ENCODE measurements at regions not wholly inside any gene's neighbourhood (a gene's known extent, or its start where the extent isn't known, plus 50 kb on each side); places are given as distances from the start of the nearest gene placed in this dataset.

DNA sequence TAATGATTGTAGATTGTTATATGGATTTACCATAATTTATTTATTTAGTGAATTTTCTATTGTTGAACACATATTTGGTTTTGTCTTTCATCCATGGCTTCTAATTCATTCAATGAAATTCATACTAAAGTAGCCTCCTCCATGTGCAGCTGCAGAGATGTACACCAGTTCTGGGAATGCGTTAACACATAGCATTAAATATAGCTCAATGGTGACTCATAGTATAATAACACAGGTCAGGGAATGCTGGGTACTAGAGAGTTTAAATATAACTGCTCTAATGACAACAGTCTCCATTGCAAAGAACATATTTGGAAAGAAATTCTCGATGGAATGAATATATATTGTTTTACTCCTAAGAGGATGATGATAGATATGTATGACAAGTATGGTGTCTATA is 1190.2 kb upstream of the NRXN1 start:
- TF ChIP-seq POLR2A (IDR thresholded peaks at IDR 0.05): no peak
- TF ChIP-seq, protein P1, sequence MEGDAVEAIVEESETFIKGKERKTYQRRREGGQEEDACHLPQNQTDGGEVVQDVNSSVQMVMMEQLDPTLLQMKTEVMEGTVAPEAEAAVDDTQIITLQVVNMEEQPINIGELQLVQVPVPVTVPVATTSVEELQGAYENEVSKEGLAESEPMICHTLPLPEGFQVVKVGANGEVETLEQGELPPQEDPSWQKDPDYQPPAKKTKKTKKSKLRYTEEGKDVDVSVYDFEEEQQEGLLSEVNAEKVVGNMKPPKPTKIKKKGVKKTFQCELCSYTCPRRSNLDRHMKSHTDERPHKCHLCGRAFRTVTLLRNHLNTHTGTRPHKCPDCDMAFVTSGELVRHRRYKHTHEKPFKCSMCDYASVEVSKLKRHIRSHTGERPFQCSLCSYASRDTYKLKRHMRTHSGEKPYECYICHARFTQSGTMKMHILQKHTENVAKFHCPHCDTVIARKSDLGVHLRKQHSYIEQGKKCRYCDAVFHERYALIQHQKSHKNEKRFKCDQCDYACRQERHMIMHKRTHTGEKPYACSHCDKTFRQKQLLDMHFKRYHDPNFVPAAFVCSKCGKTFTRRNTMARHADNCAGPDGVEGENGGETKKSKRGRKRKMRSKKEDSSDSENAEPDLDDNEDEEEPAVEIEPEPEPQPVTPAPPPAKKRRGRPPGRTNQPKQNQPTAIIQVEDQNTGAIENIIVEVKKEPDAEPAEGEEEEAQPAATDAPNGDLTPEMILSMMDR (IDR thresholded peaks at IDR 0.05): no peak
- TF ChIP-seq EP300 (IDR thresholded peaks at IDR 0.05): no peak

Data from suprapubic skin (tissue), 3 donors.